ENCODE measurements at regions not wholly inside any gene's neighbourhood (a gene's known extent, or its start where the extent isn't known, plus 50 kb on each side); places are given as distances from the start of the nearest gene placed in this dataset.

DNA sequence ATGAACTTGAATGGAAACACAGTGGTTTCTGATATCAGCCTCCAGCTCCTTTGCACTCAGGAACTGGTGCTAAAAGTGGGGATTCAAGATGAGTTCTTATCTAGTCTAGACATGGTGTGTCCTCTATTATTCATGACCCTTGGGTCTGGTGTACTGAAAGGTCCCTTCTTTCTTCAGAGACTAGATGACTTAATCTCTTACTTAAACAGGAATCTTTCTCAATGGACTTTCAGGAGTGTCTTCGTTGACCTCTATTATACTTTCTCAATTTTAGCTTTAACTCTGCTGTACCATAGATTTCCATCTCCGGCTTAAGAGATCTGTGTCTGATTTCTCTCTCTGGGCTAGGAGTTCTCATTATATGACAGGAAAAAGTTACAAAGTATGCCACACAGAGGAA, 83.5 kb upstream of the INHBA start:
- TF ChIP-seq SATB2 (CRISPR knock-in tag; IDR thresholded peaks at IDR 0.05) (no peak), KLF12 (CRISPR knock-in tag; IDR thresholded peaks at IDR 0.05; ENCODE audit: borderline replicate concordance) (no peak), ZNF274 (CRISPR knock-in tag; IDR thresholded peaks at IDR 0.05) (no peak), RORA (CRISPR knock-in tag; IDR thresholded peaks at IDR 0.05) (no peak), FOXK2 (IDR thresholded peaks at IDR 0.05) (no peak), NFKBIZ (CRISPR knock-in tag; IDR thresholded peaks at IDR 0.05) (no peak), TCF12 (IDR thresholded peaks at IDR 0.05) (no peak), TCF12 (CRISPR knock-in tag; IDR thresholded peaks at IDR 0.05) (no peak), ATAD3A (CRISPR knock-in tag; IDR thresholded peaks at IDR 0.05) (no peak), ZNF432 (CRISPR knock-in tag; IDR thresholded peaks at IDR 0.05; ENCODE audit: borderline replicate concordance) (no peak), FLYWCH1 (CRISPR knock-in tag; IDR thresholded peaks at IDR 0.05) (no peak)
- TF ChIP-seq, protein P1, sequence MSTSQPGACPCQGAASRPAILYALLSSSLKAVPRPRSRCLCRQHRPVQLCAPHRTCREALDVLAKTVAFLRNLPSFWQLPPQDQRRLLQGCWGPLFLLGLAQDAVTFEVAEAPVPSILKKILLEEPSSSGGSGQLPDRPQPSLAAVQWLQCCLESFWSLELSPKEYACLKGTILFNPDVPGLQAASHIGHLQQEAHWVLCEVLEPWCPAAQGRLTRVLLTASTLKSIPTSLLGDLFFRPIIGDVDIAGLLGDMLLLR (CRISPR knock-in tag; IDR thresholded peaks at IDR 0.05), result no peak
- TF ChIP-seq, protein P2, sequence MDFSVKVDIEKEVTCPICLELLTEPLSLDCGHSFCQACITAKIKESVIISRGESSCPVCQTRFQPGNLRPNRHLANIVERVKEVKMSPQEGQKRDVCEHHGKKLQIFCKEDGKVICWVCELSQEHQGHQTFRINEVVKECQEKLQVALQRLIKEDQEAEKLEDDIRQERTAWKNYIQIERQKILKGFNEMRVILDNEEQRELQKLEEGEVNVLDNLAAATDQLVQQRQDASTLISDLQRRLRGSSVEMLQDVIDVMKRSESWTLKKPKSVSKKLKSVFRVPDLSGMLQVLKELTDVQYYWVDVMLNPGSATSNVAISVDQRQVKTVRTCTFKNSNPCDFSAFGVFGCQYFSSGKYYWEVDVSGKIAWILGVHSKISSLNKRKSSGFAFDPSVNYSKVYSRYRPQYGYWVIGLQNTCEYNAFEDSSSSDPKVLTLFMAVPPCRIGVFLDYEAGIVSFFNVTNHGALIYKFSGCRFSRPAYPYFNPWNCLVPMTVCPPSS (IDR thresholded peaks at IDR 0.05), result no peak

More for the DNA sequence above, 83.5 kb upstream of the INHBA start:
- no peaks in the 10 kb centered on the region for H3K4me1 ChIP-seq (ENCODE audit: insufficient read depth, low read length)
- intact Hi-C loops (cut with micrococcal nuclease; ENCODE audit: unreplicated experiment), result no loop called here
- WGBS (ENCODE audit: low lambda C conversion rate), result 15% methylated on average over 2 of the region's 2 CpGs
- H3K79me2 ChIP-seq (ENCODE audit: insufficient read depth, low read length), result no peaks in the 10 kb centered on the region
- in situ Hi-C loops (cut with HindIII; ENCODE audit: extremely low pct_ligation_motif_present, low pct_unique_long_range_greater_than_20kb), result no loop called here
- FAIRE-seq, result no peak
- no peak overlapping the region for H3K4me2 ChIP-seq (ENCODE audit: low read depth, low read length)
- H3K9me3 ChIP-seq (ENCODE audit: low read length), result no peaks in the 10 kb centered on the region
- ATAC-seq, result no peak
- ChIA-PET CTCF (ENCODE audit: low intra/inter-chr PET ratio, low total read pairs) (no interaction called here), POLR2A (no interaction called here)
- DNase-seq (ENCODE audit: low spot score), result no peak
- BruUV-seq (replicated peaks), result no TSS peak
- no peak overlapping the region for H3K9ac ChIP-seq (ENCODE audit: insufficient read depth, low read depth, low read length)
- H3K27ac ChIP-seq (ENCODE audit: extremely low read length, insufficient read depth, low read length), result no peak overlapping the region
- no peaks in the 10 kb centered on the region for H3K36me3 ChIP-seq (replicated peaks in 1 of 2; ENCODE audit: control insufficient read depth in 1 of 2, insufficient read depth in 2 of 2, low read length in 2 of 2)
- H3K27me3 ChIP-seq (ENCODE audit: control insufficient read depth in 1 of 2, insufficient read depth in 2 of 2, low read length in 2 of 2), result no peaks in the 10 kb centered on the region
- H3K4me3 ChIP-seq (replicated peaks in 1 of 3; ENCODE audit: insufficient read depth in 1 of 3, low read depth in 2 of 3, low read length in 3 of 3), result no peak overlapping the region
- no peaks in the 10 kb centered on the region for H4K20me1 ChIP-seq (ENCODE audit: insufficient read depth, low read length)
- no peak overlapping the region for H2AFZ ChIP-seq (ENCODE audit: low read length)

Data from HepG2 (cell line).